ENCODE measurements at regions not wholly inside any gene's neighbourhood (a gene's known extent, or its start where the extent isn't known, plus 50 kb on each side); places are given as distances from the start of the nearest gene placed in this dataset.
"Not testable (repeated sequence)": the region's sequence is repeated elsewhere in the genome, so short reads cannot be mapped to it uniquely, and the experiment has no call there.

GRCh38 chr2:175686002-175686401 is 316.1 kb downstream of the LNPK start:
- DNase-seq (ENCODE audit: low spot score), result no peak

GRCh38 chr2:175684466-175684865 is 317.6 kb downstream of the LNPK start:
- no peak for DNase-seq (ENCODE audit: low spot score)

GRCh38 chr2:175679728-175680127 is 322.3 kb downstream of the LNPK start:
- DNase-seq (ENCODE audit: low spot score), result no peak

GRCh38 chr2:175679231-175679630 is 322.8 kb downstream of the LNPK start:
- DNase-seq (ENCODE audit: low spot score), result no peak

GRCh38 chr2:175677880-175678279 is 324.2 kb downstream of the LNPK start:
- no peak for DNase-seq (ENCODE audit: low spot score)

GRCh38 chr2:175676813-175677212 is 325.3 kb downstream of the LNPK start:
- DNase-seq (ENCODE audit: low spot score), result no peak

- DNase-seq (ENCODE audit: low spot score), result not testable (repeated sequence)
These were observed 333.3 kb downstream of the LNPK start for GRCh38 chr2:175668804-175669203.

- no peak for DNase-seq (ENCODE audit: low spot score)
These were observed 339.7 kb downstream of the LNPK start for GRCh38 chr2:175662335-175662734.

- no peak for DNase-seq (ENCODE audit: low spot score)
These were observed 353.4 kb downstream of the LNPK start for GRCh38 chr2:175648577-175649063.

- no peak for DNase-seq (ENCODE audit: low spot score)
These were observed 355.0 kb downstream of the LNPK start for GRCh38 chr2:175647058-175647457.

GRCh38 chr2:175640655-175641054 is 361.4 kb downstream of the LNPK start:
- no peak for DNase-seq (ENCODE audit: low spot score)

GRCh38 chr2:175633227-175633626 is 368.8 kb downstream of the LNPK start:
- no peak for DNase-seq (ENCODE audit: low spot score)

- DNase-seq (ENCODE audit: low spot score), result peak; percentile 41
These were observed 370.8 kb downstream of the LNPK start for GRCh38 chr2:175631245-175631623.

GRCh38 chr2:175630280-175631244 is 371.5 kb downstream of the LNPK start:
- DNase-seq (ENCODE audit: low spot score), result no peak

- no peak for DNase-seq (ENCODE audit: low spot score)
These were observed 373.8 kb downstream of the LNPK start for GRCh38 chr2:175628243-175628642.

GRCh38 chr2:175627405-175627804 is 374.7 kb downstream of the LNPK start:
- no peak for DNase-seq (ENCODE audit: low spot score)

- no peak for DNase-seq (ENCODE audit: low spot score)
These were observed 375.3 kb downstream of the LNPK start for GRCh38 chr2:175626796-175627195.

GRCh38 chr2:175624785-175625184 is 377.3 kb downstream of the LNPK start:
- DNase-seq (ENCODE audit: low spot score), result no peak

GRCh38 chr2:175624211-175624761 is 377.8 kb downstream of the LNPK start:
- DNase-seq (ENCODE audit: low spot score), result peak; percentile 21

GRCh38 chr2:175621821-175622220 is 380.2 kb downstream of the LNPK start:
- no peak for DNase-seq (ENCODE audit: low spot score)

GRCh38 chr2:175620106-175620505 is 382.0 kb downstream of the LNPK start:
- DNase-seq (ENCODE audit: low spot score), result peak; percentile 77

- DNase-seq (ENCODE audit: low spot score), result no peak
These were observed 382.7 kb downstream of the LNPK start for GRCh38 chr2:175619179-175620045.
